SK-N-SH (cell line): ENCODE measurements at regions not wholly inside any gene's neighbourhood (a gene's known extent, or its start where the extent isn't known, plus 50 kb on each side); places are given as distances from the start of the nearest gene placed in this dataset.

Source experiments
- CTCF ChIA-PET: fragments of 300-600, 350-600 bp; formaldehyde crosslinking; extraction: SDS; loops from one replicate; lab custom pipeline; 2021; lab: Yijun Ruan, JAX
- POLR2A ChIA-PET: fragments of 350-600 bp; sonication (Branson Sonifier 250); formaldehyde crosslinking; extraction: SDS; loops from one replicate; lab custom pipeline; 2020; ENCODE audit warnings: antibody characterized with exemption, inconsistent platforms; lab: Yijun Ruan, JAX
- DNase-seq: peaks from one replicate; pipeline ENCODE4 v3.0.0; 2012
- H2AFZ ChIP-seq: fragments of 200-600 bp; sonication (generic); 2 replicates; pipeline ENCODE4 v1.8.1; 2016; ENCODE audit warnings: antibody characterized with exemption, mild to moderate bottlenecking, low read depth
- H3F3A ChIP-seq: fragments of 200-600 bp; sonication (generic); replicated peaks from 2 replicates; pipeline ENCODE3; 2016; ENCODE audit warnings: antibody characterized with exemption, mild to moderate bottlenecking; ENCODE audit not compliant: insufficient read depth
- H3K27ac ChIP-seq, 2 experiments: fragments of 200-500 bp in 1 of 2; fragments of 200-600 bp in 1 of 2; sonication (Bioruptor generic) in 1 of 2; sonication (generic), shearing (Covaris generic) in 1 of 2; 2 replicates each; pipeline versions ENCODE4 v1.5.1 to v1.6.1; 2014 to 2016; ENCODE audit warnings: low read depth in 2 of 2, inconsistent platforms in 1 of 2, low read length in 1 of 2, mild to moderate bottlenecking in 1 of 2, mixed read lengths in 1 of 2
- H3K27me3 ChIP-seq: fragments of 200-600 bp; sonication (generic), shearing (Covaris generic); 2 replicates; pipeline ENCODE4 v1.6.1; 2016; ENCODE audit warnings: mixed run types; ENCODE audit not compliant: insufficient read depth
- H3K36me3 ChIP-seq, 2 experiments: fragments of 200-500 bp in 1 of 2; fragments of 200-600 bp in 1 of 2; sonication (Bioruptor generic) in 1 of 2; sonication (generic) in 1 of 2; replicated peaks in 1 of 2; 2 replicates each; pipeline versions ENCODE3 to v1.5.1; 2014 to 2016; ENCODE audit warnings: low read length in 1 of 2, mild to moderate bottlenecking in 1 of 2; ENCODE audit not compliant: insufficient read depth in 2 of 2, control insufficient read depth in 1 of 2
- H3K4me1 ChIP-seq, 2 experiments: fragments of 200-500 bp in 1 of 2; fragments of 200-600 bp in 1 of 2; sonication (Bioruptor generic) in 1 of 2; sonication (generic), shearing (Covaris generic) in 1 of 2; 2 replicates each; pipeline versions ENCODE4 v1.5.1 to v1.6.1; 2014 to 2016; ENCODE audit warnings: low read depth in 1 of 2, low read length in 1 of 2, mixed run types in 1 of 2; ENCODE audit not compliant: insufficient read depth in 2 of 2, control insufficient read depth in 1 of 2
- H3K4me2 ChIP-seq: fragments of 200-600 bp; sonication (generic), shearing (Covaris generic); 2 replicates; pipeline ENCODE4 v1.6.1; 2017; ENCODE audit warnings: mixed run types
- H3K4me3 ChIP-seq, 2 experiments: fragments of 200-500 bp in 1 of 2; fragments of 200-600 bp in 1 of 2; sonication (Bioruptor generic) in 1 of 2; sonication (generic), shearing (Covaris generic) in 1 of 2; 2 replicates each; pipeline versions ENCODE4 v1.5.1 to v1.8.1; 2014 to 2016; ENCODE audit warnings: low read depth in 2 of 2, inconsistent platforms in 1 of 2, low read length in 1 of 2, mild to moderate bottlenecking in 1 of 2, mixed read lengths in 1 of 2, moderate library complexity in 1 of 2
- H3K79me2 ChIP-seq: fragments of 200-600 bp; sonication (generic); 2 replicates; pipeline ENCODE4 v1.8.1; 2017; ENCODE audit warnings: mild to moderate bottlenecking; ENCODE audit not compliant: insufficient read depth
- H3K9ac ChIP-seq: fragments of 200-600 bp; sonication (generic); 2 replicates; pipeline ENCODE4 v1.6.1; 2017; ENCODE audit warnings: mixed run types
- H3K9me2 ChIP-seq: fragments of 200-600 bp; sonication (generic); 2 replicates; pipeline ENCODE4 v1.6.1; 2017; ENCODE audit warnings: mixed run types
- H3K9me3 ChIP-seq: fragments of 200-600 bp; sonication (generic); 2 replicates; pipeline ENCODE4 v1.6.1; 2017; ENCODE audit warnings: mixed run types, mild to moderate bottlenecking, moderate library complexity
- H4K20me1 ChIP-seq: fragments of 200-600 bp; sonication (generic); 2 replicates; pipeline ENCODE4 v1.6.1; 2017; ENCODE audit warnings: mild to moderate bottlenecking, mixed run types; ENCODE audit not compliant: insufficient read depth
- CTCF ChIP-seq: fragments of 200-600 bp; sonication (generic); IDR thresholded peaks from 2 replicates; pipeline ENCODE4 v1.6.1; 2017; ENCODE audit warnings: antibody characterized with exemption, mild to moderate bottlenecking, moderate library complexity
- EZH2phosphoT487 ChIP-seq: fragments of 200-600 bp; sonication (generic); IDR thresholded peaks from 2 replicates; pipeline ENCODE4 v1.6.1; 2017; ENCODE audit warnings: low read depth, mixed run types, mild to moderate bottlenecking, antibody characterized with exemption, moderate library complexity, borderline replicate concordance
- GABPA ChIP-seq: IDR thresholded peaks from 2 replicates; pipeline ENCODE4 v1.4.0; 2012; ENCODE audit warnings: low read depth, mild to moderate bottlenecking
- GATA2 ChIP-seq: sonication (generic); formaldehyde crosslinking; IDR thresholded peaks from 2 replicates; pipeline ENCODE4 v1.5.0; 2020; ENCODE audit warnings: mild to moderate bottlenecking, missing genetic modification reagents
- IRF3 ChIP-seq: fragments of 150-350 bp; IDR thresholded peaks from 2 replicates; pipeline ENCODE4 v1.6.1; 2016; ENCODE audit warnings: mild to moderate bottlenecking, low read depth, low read length
- RCOR1 ChIP-seq: fragments of 150-350 bp; IDR thresholded peaks from 2 replicates; pipeline ENCODE4 v1.6.1; 2017; ENCODE audit warnings: antibody characterized with exemption, low read length
- REST ChIP-seq: IDR thresholded peaks from 2 replicates; pipeline ENCODE4 v1.6.1; 2012; ENCODE audit warnings: mild to moderate bottlenecking, low read depth, low read length, moderate library complexity
- TEAD4 ChIP-seq: IDR thresholded peaks from 2 replicates; pipeline ENCODE4 v1.4.0; 2012; ENCODE audit warnings: mild to moderate bottlenecking, borderline replicate concordance; ENCODE audit not compliant: insufficient read depth
- USF2 ChIP-seq: fragments of 150-350 bp; IDR thresholded peaks from 2 replicates; pipeline ENCODE4 v1.6.1; 2017; ENCODE audit warnings: antibody characterized with exemption, low read length, low read depth, borderline replicate concordance
- WGBS: methylation state at CpG from one replicate; pipeline ENCODE4 v1.1.6; 2017; ENCODE audit warnings: low lambda C conversion rate; 5-methylcytosine and 5-hydroxymethylcytosine counted together

- POLR2A ChIA-PET = no interaction called here
- H3K36me3 ChIP-seq = no peaks in the 10 kb centered on the region
- H3F3A ChIP-seq = no peaks in the 10 kb centered on the region
Observed at GRCh38 chr18:70709144-70709543, 420.3 kb downstream of the SOCS6 start.

More at GRCh38 chr18:70709144-70709543, 420.3 kb downstream of the SOCS6 start:
- no peaks in the 10 kb centered on the region for H3K9me2 ChIP-seq
- TF ChIP-seq REST (no peak), USF2 (no peak), CTCF (no peak), GABPA (no peak), TEAD4 (no peak), IRF3 (no peak), GATA2 (CRISPR knock-in tag) (no peak), EZH2phosphoT487 (no peak), RCOR1 (no peak)
- H3K9ac ChIP-seq = no peak overlapping the region
- CTCF ChIA-PET = interaction anchor here (1.7 kb wide), 1 partner anchor 12 kb away, joined by 3 read pairs; no protein-coding TSS in a partner anchor
- H4K20me1 ChIP-seq = no peaks in the 10 kb centered on the region
- no peaks in the 10 kb centered on the region for H3K9me3 ChIP-seq
- H3K27ac ChIP-seq = no peak overlapping the region
- H3K79me2 ChIP-seq = no peaks in the 10 kb centered on the region
- H3K4me2 ChIP-seq = no peak overlapping the region
- no peak overlapping the region for H3K4me3 ChIP-seq
- 9% methylated on average over 4 of the region's 4 CpGs for WGBS
- no peak overlapping the region for H2AFZ ChIP-seq
- no peak for DNase-seq
- peaks cover 0 to 7% of the 10 kb centered on the region in 2 experiments; a peak in 1 of 4 replicates for H3K4me1 ChIP-seq
- H3K27me3 ChIP-seq = no peaks in the 10 kb centered on the region
